ENCODE measurements at regions not wholly inside any gene's neighbourhood (a gene's known extent, or its start where the extent isn't known, plus 50 kb on each side); places are given as distances from the start of the nearest gene placed in this dataset.

DNA sequence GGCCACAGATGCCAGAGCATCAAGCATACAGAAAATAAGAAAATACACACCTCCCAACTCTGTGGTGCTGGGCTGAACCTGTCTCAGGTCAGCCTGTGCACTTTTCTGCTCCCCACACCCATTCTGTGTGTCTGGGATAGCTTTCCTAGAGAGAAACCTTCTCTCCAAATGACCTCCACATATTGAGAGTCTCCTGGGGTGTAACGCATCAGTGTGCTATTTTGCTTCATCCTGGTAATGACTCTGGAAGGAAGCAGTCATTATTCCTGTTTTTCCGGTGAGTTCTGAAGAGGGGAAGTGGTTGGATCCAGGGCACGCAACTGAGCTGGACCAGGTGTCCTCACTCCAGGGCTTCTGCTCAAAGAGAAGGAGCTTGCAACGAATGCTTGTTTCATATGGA is 73.2 kb upstream of the SH3PXD2B start:
- H4K20me1 ChIP-seq (replicated peaks; ENCODE audit: insufficient read depth), result no peaks in the 10 kb centered on the region
- H3K4me3 Mint-ChIP-seq, result no peak overlapping the region
- no peaks in the 10 kb centered on the region for H3K27me3 ChIP-seq (ENCODE audit: insufficient read depth)
- no peaks in the 10 kb centered on the region; the same call in 2 of the 3 replicates for H3K36me3 Mint-ChIP-seq (ENCODE audit: low read depth)
- no peaks in the 10 kb centered on the region for H3K4me1 Mint-ChIP-seq
- H3K4me3 ChIP-seq, result no peak overlapping the region
- no peak for DNase-seq (ENCODE audit: low spot score)
- H3K4me1 ChIP-seq (ENCODE audit: insufficient read depth), result no peaks in the 10 kb centered on the region
- H3K9me3 Mint-ChIP-seq, result peaks cover 3% of the 10 kb centered on the region; the same call in 2 of the 3 replicates
- TF ChIP-seq, protein P1, sequence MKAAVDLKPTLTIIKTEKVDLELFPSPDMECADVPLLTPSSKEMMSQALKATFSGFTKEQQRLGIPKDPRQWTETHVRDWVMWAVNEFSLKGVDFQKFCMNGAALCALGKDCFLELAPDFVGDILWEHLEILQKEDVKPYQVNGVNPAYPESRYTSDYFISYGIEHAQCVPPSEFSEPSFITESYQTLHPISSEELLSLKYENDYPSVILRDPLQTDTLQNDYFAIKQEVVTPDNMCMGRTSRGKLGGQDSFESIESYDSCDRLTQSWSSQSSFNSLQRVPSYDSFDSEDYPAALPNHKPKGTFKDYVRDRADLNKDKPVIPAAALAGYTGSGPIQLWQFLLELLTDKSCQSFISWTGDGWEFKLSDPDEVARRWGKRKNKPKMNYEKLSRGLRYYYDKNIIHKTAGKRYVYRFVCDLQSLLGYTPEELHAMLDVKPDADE (IDR thresholded peaks at IDR 0.05), result no peak
- TF ChIP-seq, protein P2, sequence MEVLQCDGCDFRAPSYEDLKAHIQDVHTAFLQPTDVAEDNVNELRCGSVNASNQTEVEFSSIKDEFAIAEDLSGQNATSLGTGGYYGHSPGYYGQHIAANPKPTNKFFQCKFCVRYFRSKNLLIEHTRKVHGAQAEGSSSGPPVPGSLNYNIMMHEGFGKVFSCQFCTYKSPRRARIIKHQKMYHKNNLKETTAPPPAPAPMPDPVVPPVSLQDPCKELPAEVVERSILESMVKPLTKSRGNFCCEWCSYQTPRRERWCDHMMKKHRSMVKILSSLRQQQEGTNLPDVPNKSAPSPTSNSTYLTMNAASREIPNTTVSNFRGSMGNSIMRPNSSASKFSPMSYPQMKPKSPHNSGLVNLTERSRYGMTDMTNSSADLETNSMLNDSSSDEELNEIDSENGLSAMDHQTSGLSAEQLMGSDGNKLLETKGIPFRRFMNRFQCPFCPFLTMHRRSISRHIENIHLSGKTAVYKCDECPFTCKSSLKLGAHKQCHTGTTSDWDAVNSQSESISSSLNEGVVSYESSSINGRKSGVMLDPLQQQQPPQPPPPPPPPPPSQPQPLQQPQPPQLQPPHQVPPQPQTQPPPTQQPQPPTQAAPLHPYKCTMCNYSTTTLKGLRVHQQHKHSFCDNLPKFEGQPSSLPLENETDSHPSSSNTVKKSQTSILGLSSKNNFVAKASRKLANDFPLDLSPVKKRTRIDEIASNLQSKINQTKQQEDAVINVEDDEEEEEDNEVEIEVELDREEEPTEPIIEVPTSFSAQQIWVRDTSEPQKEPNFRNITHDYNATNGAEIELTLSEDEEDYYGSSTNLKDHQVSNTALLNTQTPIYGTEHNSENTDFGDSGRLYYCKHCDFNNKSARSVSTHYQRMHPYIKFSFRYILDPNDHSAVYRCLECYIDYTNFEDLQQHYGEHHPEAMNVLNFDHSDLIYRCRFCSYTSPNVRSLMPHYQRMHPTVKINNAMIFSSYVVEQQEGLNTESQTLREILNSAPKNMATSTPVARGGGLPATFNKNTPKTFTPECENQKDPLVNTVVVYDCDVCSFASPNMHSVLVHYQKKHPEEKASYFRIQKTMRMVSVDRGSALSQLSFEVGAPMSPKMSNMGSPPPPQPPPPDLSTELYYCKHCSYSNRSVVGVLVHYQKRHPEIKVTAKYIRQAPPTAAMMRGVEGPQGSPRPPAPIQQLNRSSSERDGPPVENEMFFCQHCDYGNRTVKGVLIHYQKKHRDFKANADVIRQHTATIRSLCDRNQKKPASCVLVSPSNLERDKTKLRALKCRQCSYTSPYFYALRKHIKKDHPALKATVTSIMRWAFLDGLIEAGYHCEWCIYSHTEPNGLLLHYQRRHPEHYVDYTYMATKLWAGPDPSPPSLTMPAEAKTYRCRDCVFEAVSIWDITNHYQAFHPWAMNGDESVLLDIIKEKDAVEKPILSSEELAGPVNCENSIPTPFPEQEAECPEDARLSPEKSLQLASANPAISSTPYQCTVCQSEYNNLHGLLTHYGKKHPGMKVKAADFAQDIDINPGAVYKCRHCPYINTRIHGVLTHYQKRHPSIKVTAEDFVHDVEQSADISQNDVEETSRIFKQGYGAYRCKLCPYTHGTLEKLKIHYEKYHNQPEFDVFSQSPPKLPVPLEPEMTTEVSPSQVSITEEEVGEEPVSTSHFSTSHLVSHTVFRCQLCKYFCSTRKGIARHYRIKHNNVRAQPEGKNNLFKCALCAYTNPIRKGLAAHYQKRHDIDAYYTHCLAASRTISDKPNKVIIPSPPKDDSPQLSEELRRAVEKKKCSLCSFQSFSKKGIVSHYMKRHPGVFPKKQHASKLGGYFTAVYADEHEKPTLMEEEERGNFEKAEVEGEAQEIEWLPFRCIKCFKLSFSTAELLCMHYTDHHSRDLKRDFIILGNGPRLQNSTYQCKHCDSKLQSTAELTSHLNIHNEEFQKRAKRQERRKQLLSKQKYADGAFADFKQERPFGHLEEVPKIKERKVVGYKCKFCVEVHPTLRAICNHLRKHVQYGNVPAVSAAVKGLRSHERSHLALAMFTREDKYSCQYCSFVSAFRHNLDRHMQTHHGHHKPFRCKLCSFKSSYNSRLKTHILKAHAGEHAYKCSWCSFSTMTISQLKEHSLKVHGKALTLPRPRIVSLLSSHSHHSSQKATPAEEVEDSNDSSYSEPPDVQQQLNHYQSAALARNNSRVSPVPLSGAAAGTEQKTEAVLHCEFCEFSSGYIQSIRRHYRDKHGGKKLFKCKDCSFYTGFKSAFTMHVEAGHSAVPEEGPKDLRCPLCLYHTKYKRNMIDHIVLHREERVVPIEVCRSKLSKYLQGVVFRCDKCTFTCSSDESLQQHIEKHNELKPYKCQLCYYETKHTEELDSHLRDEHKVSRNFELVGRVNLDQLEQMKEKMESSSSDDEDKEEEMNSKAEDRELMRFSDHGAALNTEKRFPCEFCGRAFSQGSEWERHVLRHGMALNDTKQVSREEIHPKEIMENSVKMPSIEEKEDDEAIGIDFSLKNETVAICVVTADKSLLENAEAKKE (CRISPR knock-in tag; IDR thresholded peaks at IDR 0.05), result no peak
- no peak for TF ChIP-seq POLR2AphosphoS5 (IDR thresholded peaks at IDR 0.05; ENCODE audit: low read depth)
- no peak for TF ChIP-seq NANOG (IDR thresholded peaks at IDR 0.05; ENCODE audit: borderline replicate concordance)
- no peak for TF ChIP-seq EZH2 (IDR thresholded peaks at IDR 0.05; ENCODE audit: low read depth, unreplicated experiment)
- no peak for TF ChIP-seq STAT1 (IDR thresholded peaks at IDR 0.05; ENCODE audit: unreplicated experiment)
- no peak for TF ChIP-seq ZNF114 (CRISPR knock-in tag; IDR thresholded peaks at IDR 0.05)
- no peaks in the 10 kb centered on the region for H3F3A ChIP-seq (replicated peaks; ENCODE audit: low read depth)
- no peak for ATAC-seq
- peaks cover 2% of the 10 kb centered on the region for H3K27me3 Mint-ChIP-seq (ENCODE audit: insufficient read depth, low read depth, poor library complexity)
- H2AFZ ChIP-seq, result no peak overlapping the region; the same call in 1 of the 2 replicates
- H3K79me2 ChIP-seq (replicated peaks; ENCODE audit: insufficient read depth), result no peaks in the 10 kb centered on the region
- H3K9me2 ChIP-seq (ENCODE audit: insufficient read depth), result 0 out of 2 replicates have a peak, but pooled peaks cover 5% of the 10 kb centered on the region
- H3K27ac ChIP-seq (ENCODE audit: low read depth), result no peak overlapping the region
- H3K27ac Mint-ChIP-seq, result no peak overlapping the region
- H3K36me3 ChIP-seq (ENCODE audit: insufficient read depth), result no peaks in the 10 kb centered on the region; the same call in 1 of the 2 replicates
- H3K4me2 ChIP-seq, result no peak overlapping the region
